Skeletal muscle tissue (tissue), 3 donors: ENCODE measurements at regions not wholly inside any gene's neighbourhood (a gene's known extent, or its start where the extent isn't known, plus 50 kb on each side); places are given as distances from the start of the nearest gene placed in this dataset.

Experiments
- H3K27ac ChIP-seq: one replicate; pipeline ENCODE4 v1.7.0; 2013; ENCODE audit warnings: mild to moderate bottlenecking, low read depth, low read length, inconsistent platforms
- H3K27me3 ChIP-seq, 3 donors: one replicate each; pipeline ENCODE4 v1.7.0; 2013; ENCODE audit warnings: low read length in 3 of 3; ENCODE audit not compliant: control insufficient read depth in 3 of 3, insufficient read depth in 3 of 3
- H3K36me3 ChIP-seq, 3 donors: one replicate each; pipeline ENCODE4 v1.7.0; 2013; ENCODE audit warnings: low read length in 3 of 3; ENCODE audit not compliant: control insufficient read depth in 3 of 3, insufficient read depth in 3 of 3
- H3K4me1 ChIP-seq, 3 donors: one replicate each; pipeline ENCODE4 v1.7.0; 2013; ENCODE audit warnings: low read length in 3 of 3, mild to moderate bottlenecking in 3 of 3; ENCODE audit not compliant: control insufficient read depth in 3 of 3, insufficient read depth in 3 of 3
- H3K4me3 ChIP-seq, 3 donors: one replicate each; pipeline ENCODE4 v1.7.0; 2013; ENCODE audit warnings: low read length in 3 of 3
- H3K9ac ChIP-seq, 3 donors: one replicate each; pipeline ENCODE4 v1.7.0; 2013; ENCODE audit warnings: low read length in 3 of 3, mild to moderate bottlenecking in 3 of 3, moderate library complexity in 2 of 3, low read depth in 1 of 3
- H3K9me3 ChIP-seq, 3 donors: one replicate each; pipeline ENCODE4 v1.7.0; 2013; ENCODE audit warnings: low read length in 3 of 3; ENCODE audit not compliant: control insufficient read depth in 3 of 3
- donor health status: Osteomylitis.

DNA sequence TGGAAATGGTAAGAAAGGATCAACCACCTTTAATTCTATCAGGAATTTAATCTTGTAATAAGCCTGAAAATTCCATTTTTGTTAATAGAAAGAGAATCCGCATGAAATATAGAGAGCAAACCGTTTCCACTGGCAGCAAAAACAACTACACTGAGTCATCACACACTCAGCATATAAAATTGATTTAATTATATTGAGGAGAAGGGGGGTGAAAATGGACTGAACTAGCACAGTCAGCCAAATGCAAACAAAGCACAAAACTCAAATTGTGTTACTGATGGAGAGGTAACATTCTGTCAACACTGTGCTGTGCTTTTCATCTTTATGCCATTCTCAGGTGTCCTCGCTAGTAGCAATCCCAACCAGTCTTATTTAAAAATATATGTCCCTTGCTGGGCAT lies 1583.9 kb downstream of the MRPL39 start:
- no peaks in the 10 kb centered on the region for H3K4me1 ChIP-seq
- no peaks in the 10 kb centered on the region for H3K27me3 ChIP-seq
- H3K4me3 ChIP-seq, result no peak overlapping the region
- H3K36me3 ChIP-seq, result no peaks in the 10 kb centered on the region
- H3K27ac ChIP-seq, result no peak overlapping the region
- H3K9ac ChIP-seq, result no peak overlapping the region
- no peaks in the 10 kb centered on the region for H3K9me3 ChIP-seq

DNA sequence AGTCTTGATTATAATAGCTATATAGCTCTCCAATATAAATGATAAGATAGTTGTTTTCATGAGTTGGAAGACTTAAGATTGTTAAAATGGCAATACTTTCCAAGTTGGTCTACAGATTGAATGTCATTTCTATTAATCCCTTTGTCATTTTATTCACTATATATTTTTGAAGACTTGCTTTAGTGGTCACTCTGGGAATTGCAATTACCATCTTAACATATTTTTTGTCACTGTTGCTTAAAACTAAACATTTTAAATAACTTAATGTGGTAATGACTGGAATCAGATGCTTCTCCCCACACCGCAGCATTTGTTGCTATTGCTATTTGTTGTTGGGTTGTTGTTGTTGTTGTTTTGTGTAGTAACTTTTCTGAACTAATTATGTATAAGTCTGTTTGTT lies 1592.9 kb downstream of the MRPL39 start:
- Histone ChIP-seq H3K4me3 (no peak overlapping the region), H3K27ac (no peak overlapping the region), H3K27me3 (no peaks in the 10 kb centered on the region)

DNA sequence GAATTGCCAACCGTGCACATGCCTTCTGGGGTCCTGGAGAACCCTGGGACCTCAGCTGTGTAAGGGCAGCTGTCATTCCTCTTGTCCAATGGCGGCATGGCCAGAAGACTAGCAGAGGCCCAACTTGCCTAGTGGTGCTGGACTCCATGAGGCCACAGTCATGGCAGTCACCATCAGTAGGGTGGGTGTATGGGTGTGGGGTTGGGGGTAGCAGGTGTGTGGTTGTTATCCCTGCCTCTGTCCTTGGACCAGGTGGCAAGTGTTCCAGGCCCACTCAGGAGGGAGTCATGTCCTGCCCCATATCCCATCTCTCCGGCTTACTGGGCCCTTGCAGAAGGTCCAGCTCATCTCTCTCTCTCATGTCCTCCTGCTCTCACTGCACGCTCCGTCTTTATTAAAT lies 1596.2 kb downstream of the MRPL39 start:
- Histone ChIP-seq H3K9me3 (no peaks in the 10 kb centered on the region), H3K27me3 (no peaks in the 10 kb centered on the region), H3K4me1 (no peaks in the 10 kb centered on the region), H3K36me3 (no peaks in the 10 kb centered on the region), H3K4me3 (no peak overlapping the region), H3K27ac (no peak overlapping the region), H3K9ac (no peak overlapping the region)

More for the DNA sequence above, 1592.9 kb downstream of the MRPL39 start:
- Histone ChIP-seq H3K9me3 (no peaks in the 10 kb centered on the region), H3K9ac (no peak overlapping the region), H3K36me3 (no peaks in the 10 kb centered on the region), H3K4me1 (no peaks in the 10 kb centered on the region)

DNA sequence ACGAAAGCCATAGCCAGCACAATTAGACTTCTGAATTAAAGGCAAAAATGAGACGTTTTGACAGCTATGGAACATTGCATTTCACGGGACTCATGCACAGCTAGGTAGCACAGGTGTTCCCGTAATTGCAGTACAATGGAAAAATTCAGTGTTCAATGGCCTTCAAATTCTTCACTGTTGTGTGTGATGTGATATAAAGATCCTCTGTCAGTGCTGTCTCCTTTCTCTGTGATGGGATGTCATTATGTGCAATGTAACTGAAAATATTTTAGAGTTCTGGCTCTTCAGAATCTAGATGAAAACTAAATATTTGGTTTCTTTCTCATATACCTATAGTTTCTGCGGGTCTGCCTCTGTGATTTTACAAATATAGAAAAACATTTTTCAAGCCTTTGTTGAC lies 1599.7 kb downstream of the MRPL39 start:
- no peaks in the 10 kb centered on the region for H3K27me3 ChIP-seq
- no peaks in the 10 kb centered on the region for H3K4me1 ChIP-seq
- no peaks in the 10 kb centered on the region for H3K36me3 ChIP-seq
- no peaks in the 10 kb centered on the region for H3K9me3 ChIP-seq
- no peak overlapping the region for H3K9ac ChIP-seq
- no peak overlapping the region for H3K4me3 ChIP-seq
- H3K27ac ChIP-seq, result no peak overlapping the region

DNA sequence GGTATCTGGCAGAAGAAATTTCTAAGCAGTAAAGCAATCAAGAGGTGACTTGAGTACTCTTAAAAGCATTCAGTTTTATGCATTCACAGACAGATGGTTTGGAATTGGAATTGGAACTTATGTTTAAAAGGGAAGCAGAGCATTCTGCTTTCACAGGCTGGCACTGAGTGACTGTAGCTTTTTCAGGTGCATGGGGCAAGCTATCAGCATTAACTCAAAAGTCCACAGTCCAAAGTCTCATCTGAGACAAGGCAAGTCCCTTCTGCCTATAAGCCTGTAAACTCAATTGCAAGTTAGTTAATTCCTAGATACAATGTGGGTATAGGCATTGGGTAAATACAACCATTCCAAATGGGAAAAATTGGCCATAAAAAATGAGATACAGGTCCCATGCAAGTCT lies 1620.3 kb downstream of the MRPL39 start:
- H3K27me3 ChIP-seq, result no peaks in the 10 kb centered on the region
- no peaks in the 10 kb centered on the region for H3K36me3 ChIP-seq
- H3K4me1 ChIP-seq, result no peaks in the 10 kb centered on the region
- no peaks in the 10 kb centered on the region for H3K9me3 ChIP-seq
- H3K4me3 ChIP-seq, result no peak overlapping the region
- H3K9ac ChIP-seq, result no peak overlapping the region
- H3K27ac ChIP-seq, result no peak overlapping the region

DNA sequence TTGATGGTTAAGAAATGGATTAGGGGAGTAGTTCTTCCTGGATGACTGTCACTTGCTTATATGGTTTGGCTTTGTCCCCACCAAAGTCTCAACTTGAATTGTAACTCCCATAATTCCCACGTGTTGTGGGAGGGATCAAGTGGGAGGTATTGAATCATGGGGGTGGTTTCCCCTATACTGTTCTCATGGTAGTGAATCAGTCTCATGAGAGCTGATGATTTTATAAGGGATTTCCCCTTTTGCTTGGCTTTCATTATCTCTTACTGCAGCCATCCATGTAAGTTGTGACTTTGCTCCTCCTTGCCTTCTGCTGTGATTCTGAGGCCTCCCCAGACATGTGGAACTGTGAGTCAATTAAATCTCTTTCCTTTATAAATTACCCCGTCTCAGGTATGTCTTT lies 1621.1 kb downstream of the MRPL39 start:
- no peak overlapping the region for H3K27ac ChIP-seq
- no peaks in the 10 kb centered on the region for H3K27me3 ChIP-seq
- H3K36me3 ChIP-seq, result no peaks in the 10 kb centered on the region
- H3K9ac ChIP-seq, result no peak overlapping the region
- H3K9me3 ChIP-seq, result no peaks in the 10 kb centered on the region
- H3K4me1 ChIP-seq, result no peaks in the 10 kb centered on the region
- H3K4me3 ChIP-seq, result no peak overlapping the region

DNA sequence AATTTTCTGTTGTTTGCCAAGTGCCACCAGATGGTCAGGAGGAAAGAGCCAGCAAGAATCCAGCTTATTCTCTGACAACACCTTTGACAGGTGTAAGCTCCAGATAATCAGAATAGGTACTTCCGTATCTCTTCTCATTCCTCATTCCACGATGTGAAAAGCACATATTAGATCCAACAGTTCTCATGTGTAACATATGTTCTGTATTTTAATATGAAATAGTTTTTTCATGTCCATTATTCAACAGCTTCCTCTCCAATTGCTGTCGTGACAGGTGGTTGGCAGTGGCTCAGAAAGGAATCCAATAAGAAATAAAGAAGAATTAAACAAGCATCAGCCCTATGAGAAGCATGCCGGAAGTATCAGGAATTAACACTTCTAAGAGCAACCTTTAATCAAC lies 1624.7 kb downstream of the MRPL39 start:
- Histone ChIP-seq H3K27me3 (no peaks in the 10 kb centered on the region), H3K27ac (no peak overlapping the region), H3K36me3 (no peaks in the 10 kb centered on the region), H3K4me1 (no peaks in the 10 kb centered on the region), H3K9me3 (no peaks in the 10 kb centered on the region), H3K4me3 (no peak overlapping the region), H3K9ac (no peak overlapping the region)

DNA sequence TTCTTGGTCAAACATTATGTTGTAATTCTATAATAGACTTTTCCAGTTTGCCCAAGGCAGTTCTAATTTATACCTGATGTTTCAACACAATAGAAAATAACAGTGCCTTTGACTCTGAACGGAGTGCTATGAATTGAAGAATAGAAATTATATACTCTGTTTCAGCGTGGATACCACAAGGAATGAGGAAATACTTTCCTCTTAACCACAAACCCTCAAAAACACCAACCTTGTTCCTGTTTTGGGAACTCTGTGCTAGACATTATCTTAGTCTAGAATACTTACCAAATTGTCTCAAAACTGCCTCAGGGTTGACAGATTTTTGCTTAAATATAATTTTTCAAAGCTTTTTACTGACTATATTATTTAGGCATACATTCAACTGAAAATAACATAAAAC lies 1629.3 kb downstream of the MRPL39 start:
- H3K36me3 ChIP-seq, result no peaks in the 10 kb centered on the region
- no peak overlapping the region for H3K4me3 ChIP-seq
- H3K27ac ChIP-seq, result no peak overlapping the region
- no peaks in the 10 kb centered on the region for H3K27me3 ChIP-seq
- no peaks in the 10 kb centered on the region for H3K4me1 ChIP-seq
- no peak overlapping the region for H3K9ac ChIP-seq
- H3K9me3 ChIP-seq, result no peaks in the 10 kb centered on the region

DNA sequence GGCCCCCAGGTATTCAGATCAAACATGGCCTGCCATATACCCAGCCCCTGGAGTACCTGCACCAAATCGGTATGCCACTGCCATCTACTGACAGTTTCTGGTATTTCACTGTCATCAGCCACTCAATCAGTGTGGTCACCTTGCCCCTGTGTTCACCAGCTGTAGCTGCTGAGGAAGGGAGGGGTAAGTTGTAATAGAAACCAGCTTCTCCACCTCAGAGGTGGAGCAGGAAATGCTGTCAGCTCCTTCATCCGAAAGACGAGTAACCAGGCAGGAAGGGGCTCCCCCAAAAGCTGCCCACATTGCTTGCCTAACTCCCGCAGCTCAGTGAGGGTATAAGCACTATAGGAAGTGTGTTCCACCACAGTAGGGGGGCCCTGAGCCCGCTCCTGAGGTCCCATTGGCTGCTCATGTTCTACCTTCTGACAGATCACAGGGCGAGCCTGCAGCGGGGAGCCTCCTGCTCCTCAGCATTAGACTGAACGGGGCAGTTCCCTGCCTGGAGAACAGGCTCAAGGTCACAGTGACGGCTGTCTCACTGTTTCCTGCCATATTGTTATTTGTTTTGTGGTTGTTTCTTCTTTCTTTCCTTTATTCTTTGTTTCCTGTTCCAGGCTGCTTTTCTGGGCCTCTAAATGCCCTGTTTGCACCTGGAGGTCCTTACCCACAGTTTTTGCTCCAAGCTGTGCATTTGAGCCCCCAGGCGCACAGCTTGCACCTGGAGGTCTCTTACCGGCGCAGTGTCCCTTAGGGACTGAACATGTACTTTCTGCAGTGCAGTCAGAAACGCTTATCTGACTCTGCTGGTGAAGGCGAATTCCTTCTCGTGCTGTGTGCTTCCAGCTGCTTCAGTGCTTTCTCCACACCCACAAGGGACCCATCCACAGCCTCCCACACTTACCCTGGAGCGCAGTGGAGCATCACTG lies 1638.3 kb downstream of the MRPL39 start:
- no peaks in the 10 kb centered on the region for H3K27me3 ChIP-seq
- H3K9me3 ChIP-seq, result peaks cover 0 to 2% (median 0%) of the 10 kb centered on the region in 3 donors
- no peak overlapping the region for H3K9ac ChIP-seq
- no peak overlapping the region for H3K27ac ChIP-seq
- H3K4me3 ChIP-seq, result no peak overlapping the region
- H3K36me3 ChIP-seq, result no peaks in the 10 kb centered on the region
- no peaks in the 10 kb centered on the region for H3K4me1 ChIP-seq

DNA sequence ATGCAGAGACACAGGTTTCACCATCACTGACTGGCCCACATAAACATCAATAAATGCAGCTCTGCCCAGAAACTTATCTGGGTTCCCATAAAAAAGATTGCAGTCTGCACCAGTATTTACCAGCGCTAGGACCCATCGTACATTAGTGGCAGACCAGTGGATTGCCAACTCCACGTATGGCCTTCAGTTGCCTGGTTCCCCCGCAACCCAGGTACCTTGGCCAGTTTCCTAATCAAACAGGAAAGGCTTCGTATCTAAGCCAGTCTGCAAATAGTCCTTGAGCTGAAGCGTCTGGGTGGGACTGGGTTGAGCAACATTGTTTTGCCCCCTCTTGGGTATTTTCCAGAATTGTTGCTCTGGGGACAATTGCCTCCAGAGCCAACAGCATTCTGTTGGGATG lies 1639.3 kb downstream of the MRPL39 start:
- no peak overlapping the region for H3K27ac ChIP-seq
- H3K27me3 ChIP-seq, result no peaks in the 10 kb centered on the region
- H3K36me3 ChIP-seq, result no peaks in the 10 kb centered on the region
- H3K4me1 ChIP-seq, result no peaks in the 10 kb centered on the region
- H3K4me3 ChIP-seq, result no peak overlapping the region
- peaks cover 0 to 2% (median 0%) of the 10 kb centered on the region in 3 donors for H3K9me3 ChIP-seq
- no peak overlapping the region for H3K9ac ChIP-seq
